Stimulated activated memory B cell treated with anti-CD40 and anti-IgM and Interleukin-4, amounts not matched to agents 10 μg/mL and 1 μg/mL and 100 μg/mL, for 72 hours (primary cell): ENCODE measurements at regions not wholly inside any gene's neighbourhood (a gene's known extent, or its start where the extent isn't known, plus 50 kb on each side); places are given as distances from the start of the nearest gene placed in this dataset.
A peak's percentile ranks its signal among the peaks of the same experiment; 100 is the strongest.

ENCODE experiments used
- ATAC-seq: fragments of 150-1000 bp; cut with Tn5 transposase; 2 replicates; pipeline ENCODE4 v1.10.0; 2021
- H3K27ac Mint-ChIP-seq: one replicate; pipeline ENCODE4 v1.8.0; 2022; ENCODE audit warnings: mild to moderate bottlenecking, mixed read lengths
- H3K27me3 Mint-ChIP-seq: one replicate; pipeline ENCODE4 v1.8.0; 2022; ENCODE audit warnings: mixed read lengths
- H3K36me3 Mint-ChIP-seq: one replicate; pipeline ENCODE4 v1.8.0; 2022; ENCODE audit warnings: mixed read lengths
- H3K4me1 Mint-ChIP-seq: one replicate; pipeline ENCODE4 v1.8.0; 2022; ENCODE audit warnings: mixed read lengths
- H3K4me3 Mint-ChIP-seq: one replicate; pipeline ENCODE4 v1.8.0; 2022; ENCODE audit warnings: mild to moderate bottlenecking, moderate library complexity, mixed read lengths
- H3K9me3 Mint-ChIP-seq: one replicate; pipeline ENCODE4 v1.8.0; 2022; ENCODE audit warnings: mixed read lengths

- Mint-ChIP-seq H3K9me3 (no peaks in the 10 kb centered on the region), H3K4me1 (no peaks in the 10 kb centered on the region), H3K27ac (no peak overlapping the region), H3K4me3 (no peak overlapping the region), H3K27me3 (peaks cover 10% of the 10 kb centered on the region), H3K36me3 (no peaks in the 10 kb centered on the region)
- no peak for ATAC-seq
These were observed 254.8 kb downstream of the CDC5L start for GRCh38 chr6:44642349-44642748.

GRCh38 chr6:44642870-44643522 lies 255.5 kb downstream of the CDC5L start:
- ATAC-seq, result no peak
- Mint-ChIP-seq H3K4me1 (no peaks in the 10 kb centered on the region), H3K27ac (no peak overlapping the region), H3K9me3 (no peaks in the 10 kb centered on the region), H3K4me3 (no peak overlapping the region), H3K27me3 (peaks cover 10% of the 10 kb centered on the region), H3K36me3 (no peaks in the 10 kb centered on the region)

GRCh38 chr6:44645276-44645675 lies 257.8 kb downstream of the CDC5L start:
- Mint-ChIP-seq H3K4me3 (no peak overlapping the region), H3K36me3 (no peaks in the 10 kb centered on the region), H3K4me1 (no peaks in the 10 kb centered on the region), H3K27ac (no peak overlapping the region), H3K9me3 (peaks cover 4% of the 10 kb centered on the region), H3K27me3 (peaks cover 22% of the 10 kb centered on the region)
- ATAC-seq, result no peak

- H3K4me3 Mint-ChIP-seq, result no peak overlapping the region
- peaks cover 29% of the 10 kb centered on the region for H3K27me3 Mint-ChIP-seq
- no peaks in the 10 kb centered on the region for H3K4me1 Mint-ChIP-seq
- ATAC-seq, result no peak
- H3K9me3 Mint-ChIP-seq, result peaks cover 4% of the 10 kb centered on the region
- H3K27ac Mint-ChIP-seq, result no peak overlapping the region
- H3K36me3 Mint-ChIP-seq, result no peaks in the 10 kb centered on the region
These were observed 258.8 kb downstream of the CDC5L start for GRCh38 chr6:44646355-44646754.

- Mint-ChIP-seq H3K9me3 (peaks cover 4% of the 10 kb centered on the region), H3K4me1 (no peaks in the 10 kb centered on the region), H3K4me3 (no peak overlapping the region), H3K36me3 (no peaks in the 10 kb centered on the region), H3K27me3 (peaks cover 59% of the 10 kb centered on the region), H3K27ac (no peak overlapping the region)
- no peak for ATAC-seq
These were observed 262.0 kb downstream of the CDC5L start for GRCh38 chr6:44649365-44650025.

- H3K36me3 Mint-ChIP-seq, result no peaks in the 10 kb centered on the region
- H3K4me1 Mint-ChIP-seq, result peaks cover 5% of the 10 kb centered on the region
- H3K4me3 Mint-ChIP-seq, result no peak overlapping the region
- H3K27ac Mint-ChIP-seq, result no peak overlapping the region
- no peak for ATAC-seq
- H3K27me3 Mint-ChIP-seq, result peaks cover 65% of the 10 kb centered on the region
- H3K9me3 Mint-ChIP-seq, result peaks cover 4% of the 10 kb centered on the region
These were observed 263.0 kb downstream of the CDC5L start for GRCh38 chr6:44650495-44650894.

- peaks cover 4% of the 10 kb centered on the region for H3K9me3 Mint-ChIP-seq
- no peak for ATAC-seq
- peaks cover 68% of the 10 kb centered on the region for H3K27me3 Mint-ChIP-seq
- no peak overlapping the region for H3K4me3 Mint-ChIP-seq
- no peaks in the 10 kb centered on the region for H3K36me3 Mint-ChIP-seq
- no peak overlapping the region for H3K27ac Mint-ChIP-seq
- H3K4me1 Mint-ChIP-seq, result peaks cover 6% of the 10 kb centered on the region
These were observed 263.4 kb downstream of the CDC5L start for GRCh38 chr6:44650947-44651346.

- ATAC-seq, result no peak
- Mint-ChIP-seq H3K4me1 (peaks cover 6% of the 10 kb centered on the region), H3K36me3 (no peaks in the 10 kb centered on the region), H3K27ac (no peak overlapping the region), H3K27me3 (peaks cover 63% of the 10 kb centered on the region), H3K4me3 (no peak overlapping the region), H3K9me3 (peaks cover 4% of the 10 kb centered on the region)
These were observed 264.1 kb downstream of the CDC5L start for GRCh38 chr6:44651604-44652003.

- Mint-ChIP-seq H3K36me3 (no peaks in the 10 kb centered on the region), H3K9me3 (peaks cover 4% of the 10 kb centered on the region), H3K27me3 (peaks cover 57% of the 10 kb centered on the region), H3K4me1 (peaks cover 6% of the 10 kb centered on the region), H3K4me3 (no peak overlapping the region), H3K27ac (no peak overlapping the region)
- no peak for ATAC-seq
These were observed 265.0 kb downstream of the CDC5L start for GRCh38 chr6:44652547-44652946.

GRCh38 chr6:44653091-44653490 lies 265.6 kb downstream of the CDC5L start:
- ATAC-seq, result no peak
- H3K36me3 Mint-ChIP-seq, result no peaks in the 10 kb centered on the region
- no peak overlapping the region for H3K27ac Mint-ChIP-seq
- no peak overlapping the region for H3K4me3 Mint-ChIP-seq
- peaks cover 57% of the 10 kb centered on the region for H3K27me3 Mint-ChIP-seq
- peaks cover 4% of the 10 kb centered on the region for H3K9me3 Mint-ChIP-seq
- peaks cover 6% of the 10 kb centered on the region for H3K4me1 Mint-ChIP-seq

GRCh38 chr6:44653761-44654218 lies 266.3 kb downstream of the CDC5L start:
- peaks cover 50% of the 10 kb centered on the region for H3K27me3 Mint-ChIP-seq
- no peak overlapping the region for H3K27ac Mint-ChIP-seq
- H3K36me3 Mint-ChIP-seq, result no peaks in the 10 kb centered on the region
- peaks cover 6% of the 10 kb centered on the region for H3K9me3 Mint-ChIP-seq
- H3K4me3 Mint-ChIP-seq, result no peak overlapping the region
- no peak for ATAC-seq
- peaks cover 6% of the 10 kb centered on the region for H3K4me1 Mint-ChIP-seq

GRCh38 chr6:44655412-44656342 lies 268.2 kb downstream of the CDC5L start:
- Mint-ChIP-seq H3K4me3 (no peak overlapping the region), H3K27ac (peak overlapping the region; percentile 7), H3K27me3 (peaks cover 45% of the 10 kb centered on the region), H3K9me3 (peaks cover 5% of the 10 kb centered on the region), H3K4me1 (peaks cover 6% of the 10 kb centered on the region), H3K36me3 (no peaks in the 10 kb centered on the region)
- ATAC-seq, result peak; percentile 57

- Mint-ChIP-seq H3K36me3 (no peaks in the 10 kb centered on the region), H3K27ac (no peak overlapping the region), H3K4me1 (peaks cover 6% of the 10 kb centered on the region), H3K9me3 (peaks cover 5% of the 10 kb centered on the region), H3K27me3 (peaks cover 36% of the 10 kb centered on the region), H3K4me3 (no peak overlapping the region)
- ATAC-seq, result no peak
These were observed 269.2 kb downstream of the CDC5L start for GRCh38 chr6:44656691-44657090.

- no peak overlapping the region for H3K27ac Mint-ChIP-seq
- peaks cover 29% of the 10 kb centered on the region for H3K27me3 Mint-ChIP-seq
- H3K4me1 Mint-ChIP-seq, result peaks cover 6% of the 10 kb centered on the region
- H3K36me3 Mint-ChIP-seq, result no peaks in the 10 kb centered on the region
- H3K9me3 Mint-ChIP-seq, result peaks cover 5% of the 10 kb centered on the region
- no peak for ATAC-seq
- no peak overlapping the region for H3K4me3 Mint-ChIP-seq
These were observed 269.8 kb downstream of the CDC5L start for GRCh38 chr6:44657206-44657819.

GRCh38 chr6:44658571-44658970 lies 271.1 kb downstream of the CDC5L start:
- Mint-ChIP-seq H3K4me3 (no peak overlapping the region), H3K27ac (no peak overlapping the region), H3K36me3 (no peaks in the 10 kb centered on the region), H3K27me3 (peaks cover 25% of the 10 kb centered on the region), H3K4me1 (peaks cover 15% of the 10 kb centered on the region), H3K9me3 (peaks cover 5% of the 10 kb centered on the region)
- ATAC-seq, result no peak
